ENCODE measurements at regions not wholly inside any gene's neighbourhood (a gene's known extent, or its start where the extent isn't known, plus 50 kb on each side); places are given as distances from the start of the nearest gene placed in this dataset.
"Not testable (repeated sequence)": the region's sequence is repeated elsewhere in the genome, so short reads cannot be mapped to it uniquely, and the experiment has no call there.

- no peak for DNase-seq (ENCODE audit: low read depth)
These were observed 94.9 kb downstream of the TMEM130 start for GRCh38 chr7:98774884-98775283.

- DNase-seq (ENCODE audit: low read depth): no peak
These were observed 92.8 kb downstream of the TMEM130 start for GRCh38 chr7:98777051-98777450.

- no peak for DNase-seq (ENCODE audit: low read depth)
These were observed 91.4 kb downstream of the TMEM130 start for GRCh38 chr7:98778421-98778820.

- DNase-seq (ENCODE audit: low read depth): no peak
These were observed 89.8 kb downstream of the TMEM130 start for GRCh38 chr7:98779800-98780587.

- DNase-seq (ENCODE audit: low read depth): peak; percentile 68
These were observed 85.5 kb downstream of the TMEM130 start for GRCh38 chr7:98784216-98784785.

- DNase-seq (ENCODE audit: low read depth): peak; percentile 50
These were observed 83.8 kb downstream of the TMEM130 start for GRCh38 chr7:98785929-98786571.

GRCh38 chr7:98788966-98789365 is 80.8 kb downstream of the TMEM130 start:
- DNase-seq (ENCODE audit: low read depth): no peak

- DNase-seq (ENCODE audit: low read depth): not testable (repeated sequence)
These were observed 75.4 kb downstream of the TMEM130 start for GRCh38 chr7:98794453-98794852.

GRCh38 chr7:98795741-98796493 is 73.9 kb downstream of the TMEM130 start:
- no peak for DNase-seq (ENCODE audit: low read depth)
